ENCODE measurements at regions not wholly inside any gene's neighbourhood (a gene's known extent, or its start where the extent isn't known, plus 50 kb on each side); places are given as distances from the start of the nearest gene placed in this dataset.

DNA sequence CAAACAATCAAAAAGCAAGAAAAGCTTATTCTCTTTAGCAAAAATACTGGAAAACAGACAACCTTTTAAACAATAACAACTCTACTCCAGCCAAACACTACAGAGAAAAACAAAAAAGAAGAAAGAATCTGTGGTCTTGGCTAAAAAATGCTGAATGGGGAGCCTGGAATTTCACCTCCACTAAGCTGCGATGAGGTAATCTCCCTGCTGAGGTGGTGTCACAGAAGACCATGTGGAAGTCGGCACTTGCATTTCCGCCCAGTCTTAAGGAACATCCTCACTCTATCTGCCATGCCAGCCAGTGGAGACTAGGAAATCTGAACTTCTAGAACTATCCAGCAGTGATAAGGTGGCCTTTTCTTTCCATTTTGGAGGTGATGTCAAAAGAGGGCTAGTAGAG lies 1026.8 kb upstream of the EPHA7 start:
- Histone ChIP-seq H3K27ac (ENCODE audit: low read depth in 1 of 2, low read length in 1 of 2) (no peak overlapping the region), H3K9me3 (ENCODE audit: control insufficient read depth in 4 of 4, insufficient read depth in 3 of 4, low read length in 3 of 4) (no peaks in the 10 kb centered on the region), H3K36me3 (ENCODE audit: control insufficient read depth in 4 of 4, insufficient read depth in 4 of 4, low read length in 4 of 4) (no peaks in the 10 kb centered on the region), H3K4me3 (no peak overlapping the region), H3K4me1 (ENCODE audit: control insufficient read depth in 5 of 5, insufficient read depth in 5 of 5, low read length in 5 of 5) (no peaks in the 10 kb centered on the region), H3K9ac (ENCODE audit: insufficient read depth in 1 of 2, low read length in 2 of 2) (no peak overlapping the region), H3K27me3 (ENCODE audit: control insufficient read depth in 3 of 3, insufficient read depth in 3 of 3, low read length in 2 of 3) (no peaks in the 10 kb centered on the region)
- ATAC-seq (ENCODE audit: insufficient read depth, low FRiP score) (no peak), DNase-seq (no peak)
- 66 to 93% methylated on average over 3 of the region's 3 CpGs for WGBS, 2 donors
- TF ChIP-seq, protein P1, sequence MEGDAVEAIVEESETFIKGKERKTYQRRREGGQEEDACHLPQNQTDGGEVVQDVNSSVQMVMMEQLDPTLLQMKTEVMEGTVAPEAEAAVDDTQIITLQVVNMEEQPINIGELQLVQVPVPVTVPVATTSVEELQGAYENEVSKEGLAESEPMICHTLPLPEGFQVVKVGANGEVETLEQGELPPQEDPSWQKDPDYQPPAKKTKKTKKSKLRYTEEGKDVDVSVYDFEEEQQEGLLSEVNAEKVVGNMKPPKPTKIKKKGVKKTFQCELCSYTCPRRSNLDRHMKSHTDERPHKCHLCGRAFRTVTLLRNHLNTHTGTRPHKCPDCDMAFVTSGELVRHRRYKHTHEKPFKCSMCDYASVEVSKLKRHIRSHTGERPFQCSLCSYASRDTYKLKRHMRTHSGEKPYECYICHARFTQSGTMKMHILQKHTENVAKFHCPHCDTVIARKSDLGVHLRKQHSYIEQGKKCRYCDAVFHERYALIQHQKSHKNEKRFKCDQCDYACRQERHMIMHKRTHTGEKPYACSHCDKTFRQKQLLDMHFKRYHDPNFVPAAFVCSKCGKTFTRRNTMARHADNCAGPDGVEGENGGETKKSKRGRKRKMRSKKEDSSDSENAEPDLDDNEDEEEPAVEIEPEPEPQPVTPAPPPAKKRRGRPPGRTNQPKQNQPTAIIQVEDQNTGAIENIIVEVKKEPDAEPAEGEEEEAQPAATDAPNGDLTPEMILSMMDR (IDR thresholded peaks at IDR 0.05; ENCODE audit: control extremely low read depth, extremely low read depth), result no peak

- no peaks in the 10 kb centered on the region for H3K9me3 ChIP-seq (ENCODE audit: control insufficient read depth in 4 of 4, insufficient read depth in 3 of 4, low read length in 3 of 4)
- DNase-seq, result no peak
- no peaks in the 10 kb centered on the region for H3K4me1 ChIP-seq (ENCODE audit: control insufficient read depth in 5 of 5, insufficient read depth in 5 of 5, low read length in 5 of 5)
- ATAC-seq (ENCODE audit: insufficient read depth, low FRiP score), result no peak
- H3K36me3 ChIP-seq (ENCODE audit: control insufficient read depth in 4 of 4, insufficient read depth in 4 of 4, low read length in 4 of 4), result no peaks in the 10 kb centered on the region
- no peaks in the 10 kb centered on the region for H3K27me3 ChIP-seq (ENCODE audit: control insufficient read depth in 3 of 3, insufficient read depth in 3 of 3, low read length in 2 of 3)
- WGBS, 2 donors, result 70 to 71% methylated on average over 2 of the region's 2 CpGs
- H3K4me3 ChIP-seq, result no peak overlapping the region
- no peak overlapping the region for H3K9ac ChIP-seq (ENCODE audit: insufficient read depth in 1 of 2, low read length in 2 of 2)
- no peak overlapping the region for H3K27ac ChIP-seq (ENCODE audit: low read depth in 1 of 2, low read length in 1 of 2)
- TF ChIP-seq, protein P1 (IDR thresholded peaks at IDR 0.05; ENCODE audit: control extremely low read depth, extremely low read depth), result no peak
These were observed 1024.3 kb upstream of the EPHA7 start for GRCh38 chr6:94443701-94444100.

- Histone ChIP-seq H3K27me3 (ENCODE audit: control insufficient read depth in 3 of 3, insufficient read depth in 3 of 3, low read length in 2 of 3) (no peaks in the 10 kb centered on the region), H3K36me3 (ENCODE audit: control insufficient read depth in 4 of 4, insufficient read depth in 4 of 4, low read length in 4 of 4) (no peaks in the 10 kb centered on the region), H3K9me3 (ENCODE audit: control insufficient read depth in 4 of 4, insufficient read depth in 3 of 4, low read length in 3 of 4) (peaks cover 0 to 5% (median 0%) of the 10 kb centered on the region in 4 donors), H3K9ac (ENCODE audit: insufficient read depth in 1 of 2, low read length in 2 of 2) (no peak overlapping the region), H3K4me3 (no peak overlapping the region), H3K4me1 (ENCODE audit: control insufficient read depth in 5 of 5, insufficient read depth in 5 of 5, low read length in 5 of 5) (no peaks in the 10 kb centered on the region), H3K27ac (ENCODE audit: low read depth in 1 of 2, low read length in 1 of 2) (no peak overlapping the region)
- no peak for ATAC-seq (ENCODE audit: insufficient read depth, low FRiP score)
- no peak for DNase-seq
- TF ChIP-seq, protein P1 (IDR thresholded peaks at IDR 0.05; ENCODE audit: control extremely low read depth, extremely low read depth), result no peak
These were observed 1005.3 kb upstream of the EPHA7 start for GRCh38 chr6:94424692-94425091.

DNA sequence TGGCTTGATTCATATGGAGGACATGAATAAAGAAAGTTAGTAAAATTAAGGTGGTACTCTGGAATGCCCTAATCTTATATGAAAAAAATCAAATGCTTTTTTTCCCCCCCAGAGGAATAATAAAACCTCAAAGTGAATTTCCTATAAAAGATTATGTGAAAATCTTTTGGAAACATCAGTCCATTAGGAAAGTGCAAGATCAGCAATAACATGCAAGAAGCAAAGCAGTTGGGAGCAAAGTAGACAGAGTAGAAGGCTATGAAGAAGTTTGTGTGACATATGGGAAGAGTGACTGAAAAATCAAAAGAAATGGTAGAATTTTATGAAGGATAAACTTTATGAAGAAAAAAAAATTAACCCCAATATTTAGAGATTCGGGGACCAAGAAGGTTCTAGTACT lies 998.0 kb upstream of the EPHA7 start:
- DNase-seq (no peak), ATAC-seq (ENCODE audit: insufficient read depth, low FRiP score) (no peak)
- no peaks in the 10 kb centered on the region for H3K4me1 ChIP-seq (ENCODE audit: control insufficient read depth in 5 of 5, insufficient read depth in 5 of 5, low read length in 5 of 5)
- no peaks in the 10 kb centered on the region for H3K9me3 ChIP-seq (ENCODE audit: control insufficient read depth in 4 of 4, insufficient read depth in 3 of 4, low read length in 3 of 4)
- no peaks in the 10 kb centered on the region for H3K36me3 ChIP-seq (ENCODE audit: control insufficient read depth in 4 of 4, insufficient read depth in 4 of 4, low read length in 4 of 4)
- WGBS, 2 donors, result 80 to 87% methylated on average over 1 of the region's 1 CpG
- TF ChIP-seq, protein P1 (IDR thresholded peaks at IDR 0.05; ENCODE audit: control extremely low read depth, extremely low read depth), result no peak
- H3K27ac ChIP-seq (ENCODE audit: low read depth in 1 of 2, low read length in 1 of 2), result no peak overlapping the region
- H3K4me3 ChIP-seq, result no peak overlapping the region
- H3K9ac ChIP-seq (ENCODE audit: insufficient read depth in 1 of 2, low read length in 2 of 2), result no peak overlapping the region
- H3K27me3 ChIP-seq (ENCODE audit: control insufficient read depth in 3 of 3, insufficient read depth in 3 of 3, low read length in 2 of 3), result no peaks in the 10 kb centered on the region
